K562 (cell line): ENCODE measurements at regions not wholly inside any gene's neighbourhood (a gene's known extent, or its start where the extent isn't known, plus 50 kb on each side); places are given as distances from the start of the nearest gene placed in this dataset.

ENCODE experiments used
- ATAC-seq: fragments of 200-7000 bp; cut with Tn5 transposase; 3 replicates; pipeline ENCODE4 v1.9.1; 2020; ENCODE audit warnings: moderate library complexity
- BruUV-seq: library from RNA; stranded (reverse); fragments of 400-500 nt; replicated peaks from 2 replicates; lab custom pipeline; 2021; lab: Mats Ljungman, UMichigan
- CTCF ChIA-PET: fragments of 300-600 bp; formaldehyde crosslinking; extraction: SDS; loops from one replicate; lab custom pipeline; 2021; ENCODE audit warnings: low intra/inter-chr PET ratio; lab: Yijun Ruan, JAX
- POLR2A ChIA-PET: fragments of 300-600, 350-650 bp; sonication (Branson Sonifier 250); formaldehyde crosslinking; extraction: SDS; loops from one replicate; lab custom pipeline; 2021; ENCODE audit warnings: antibody characterized with exemption, inconsistent platforms; lab: Yijun Ruan, JAX
- DNase-seq, 4 experiments: peaks; one replicate each; pipeline versions ENCODE4 v3.0.0 to v3.0.0-alpha.2; 2011 to 2018; ENCODE audit warnings: low spot score in 3 of 4, mixed read lengths in 3 of 4; ENCODE audit errors: extremely low read depth in 1 of 4
- FAIRE-seq: peaks from 2 replicates; lab custom pipeline; 2011; peaks lifted over from hg19 to GRCh38; lab: Jason Lieb, UNC
- H2AFZ ChIP-seq: 2 replicates; pipeline ENCODE4 v1.6.0; 2011; ENCODE audit warnings: low read depth, low read length, control low read depth, inconsistent platforms
- H3K27ac ChIP-seq: fragments of 200-600 bp; 3 replicates; pipeline ENCODE4 v1.8.0; 2011; ENCODE audit warnings: low read depth, mild to moderate bottlenecking, control low read depth, inconsistent platforms, low read length, moderate library complexity, mixed read lengths; ENCODE audit errors: extremely low read depth
- H3K27me3 ChIP-seq, 2 experiments: fragments of 300-600 bp in 1 of 2; 2 replicates in 1 of 2; 3 replicates in 1 of 2; pipeline versions ENCODE4 v1.6.0 to v1.8.0; 2011; ENCODE audit warnings: inconsistent platforms in 2 of 2, low read length in 2 of 2, mild to moderate bottlenecking in 1 of 2, mixed read lengths in 1 of 2, moderate library complexity in 1 of 2; ENCODE audit not compliant: control insufficient read depth in 2 of 2, insufficient read depth in 2 of 2
- H3K36me3 ChIP-seq: fragments of 300-600 bp; 3 replicates; pipeline ENCODE4 v1.8.0; 2011; ENCODE audit warnings: mild to moderate bottlenecking, low read length, inconsistent platforms; ENCODE audit not compliant: control insufficient read depth, insufficient read depth
- H3K4me1 ChIP-seq, 2 experiments: fragments of 200-600 bp in 1 of 2; replicated peaks in 1 of 2; 2 replicates in 1 of 2; 3 replicates in 1 of 2; pipeline versions ENCODE4 v1.5.1 to v1.8.0; 2011; ENCODE audit warnings: inconsistent platforms in 2 of 2, low read length in 2 of 2, mild to moderate bottlenecking in 1 of 2, mixed read lengths in 1 of 2, moderate library complexity in 1 of 2; ENCODE audit not compliant: control insufficient read depth in 2 of 2, insufficient read depth in 2 of 2
- H3K4me2 ChIP-seq: 2 replicates; pipeline ENCODE4 v1.6.1; 2011; ENCODE audit warnings: low read length, control low read depth, inconsistent platforms, mixed read lengths; ENCODE audit not compliant: insufficient read depth
- H3K4me3 ChIP-seq: fragments of 200-600 bp; sonication (generic), shearing (Covaris generic); 2 replicates; pipeline ENCODE4 v1.5.1; 2016; ENCODE audit warnings: control low read depth, inconsistent platforms
- H3K79me2 ChIP-seq: fragments of 200-600 bp; 3 replicates; pipeline ENCODE4 v1.8.0; 2011; ENCODE audit warnings: low read length, inconsistent platforms; ENCODE audit not compliant: control insufficient read depth, insufficient read depth
- H3K9ac ChIP-seq, 2 experiments: 2 replicates each; pipeline versions ENCODE4 v1.6.0 to v1.6.1; 2011; ENCODE audit warnings: low read depth in 2 of 2, low read length in 2 of 2, control low read depth in 1 of 2, inconsistent platforms in 1 of 2, mild to moderate bottlenecking in 1 of 2, mixed read lengths in 1 of 2; ENCODE audit not compliant: insufficient read depth in 1 of 2
- H3K9me1 ChIP-seq: one replicate; pipeline ENCODE4 v1.6.0; 2011; ENCODE audit warnings: inconsistent platforms, mild to moderate bottlenecking, low read length, moderate library complexity; ENCODE audit not compliant: control insufficient read depth, insufficient read depth
- H3K9me3 ChIP-seq: replicated peaks from 2 replicates; pipeline ENCODE4 v1.5.1; 2011; ENCODE audit warnings: low read depth, low read length, inconsistent platforms; ENCODE audit not compliant: control insufficient read depth, insufficient read depth
- H4K20me1 ChIP-seq: replicated peaks from 2 replicates; pipeline ENCODE4 v1.6.1; 2011; ENCODE audit warnings: low read length, inconsistent platforms, mixed read lengths; ENCODE audit not compliant: control insufficient read depth, insufficient read depth
- BRD4 ChIP-seq: fragments of 200-600 bp; sonication (generic); IDR thresholded peaks from 2 replicates; pipeline ENCODE4 v1.6.1; 2017; ENCODE audit warnings: inconsistent platforms
- CCAR2 ChIP-seq: fragments of 200-400 bp; formaldehyde crosslinking; IDR thresholded peaks from 2 replicates; pipeline ENCODE4 v1.6.1; 2017; ENCODE audit warnings: mild to moderate bottlenecking, low read depth, low read length
- FOXP4 ChIP-seq: sonication (generic); formaldehyde crosslinking; IDR thresholded peaks from 2 replicates; pipeline ENCODE4 v1.8.0; 2022; ENCODE audit warnings: mild to moderate bottlenecking, missing genetic modification reagents, borderline replicate concordance
- MLX ChIP-seq, 2 experiments: fragments of 450-650 bp in 1 of 2; sonication (generic) in 1 of 2; formaldehyde crosslinking; conservative IDR thresholded peaks; 2 replicates each; pipeline versions ENCODE4 v1.4.0 to v1.8.1; 2020 to 2022; ENCODE audit warnings: mild to moderate bottlenecking in 1 of 2, missing genetic modification reagents in 1 of 2
- NCOR1 ChIP-seq: fragments of 450-650 bp; IDR thresholded peaks from 2 replicates; pipeline ENCODE4 v1.6.1; 2016; ENCODE audit warnings: mild to moderate bottlenecking, moderate library complexity
- NUFIP1 ChIP-seq: fragments of 450-650 bp; IDR thresholded peaks from 2 replicates; pipeline ENCODE4 v1.6.1; 2018; ENCODE audit not compliant: partially characterized antibody
- SIN3A ChIP-seq, 2 experiments: fragments of 150-350 bp in 1 of 2; IDR thresholded peaks; 2 replicates each; pipeline ENCODE4 v1.6.1; 2011 to 2016; ENCODE audit warnings: borderline replicate concordance in 2 of 2, low read depth in 2 of 2, low read length in 2 of 2, mild to moderate bottlenecking in 2 of 2, moderate library complexity in 2 of 2; ENCODE audit not compliant: control insufficient read depth in 1 of 2
- SMARCB1 ChIP-seq: IDR thresholded peaks from 2 replicates; pipeline ENCODE4 v1.6.1; 2011; ENCODE audit warnings: improper control_type of control experiment, low read depth; ENCODE audit not compliant: insufficient read length
- ZNF12 ChIP-seq: sonication (generic); formaldehyde crosslinking; IDR thresholded peaks from 2 replicates; pipeline ENCODE4 v1.4.0; 2020; ENCODE audit warnings: mild to moderate bottlenecking, missing genetic modification reagents
- WGBS: fragments of 100-300 bp; shearing (Covaris generic); methylation state at CpG from one replicate; pipeline ENCODE4 v1.1.6; 2016; ENCODE audit warnings: low coverage, mixed read lengths; ENCODE audit not compliant: insufficient coverage; ENCODE audit errors: missing lambda C conversion rate; 5-methylcytosine and 5-hydroxymethylcytosine counted together
- in situ Hi-C: fragments of 300-500 bp; cut with MboI; formaldehyde crosslinking; loops from 4 replicates; pipeline ENCODE4 v1.15.0; 2018; ENCODE audit warnings: inconsistent platforms, mixed read lengths
- intact Hi-C: fragments of 100-400 bp; cut with micrococcal nuclease; formaldehyde crosslinking; loops from 2 replicates; pipeline ENCODE4 v1.14.2; 2022
- TF ChIP-seq, protein P1 (sequence below): sonication (generic); formaldehyde crosslinking; IDR thresholded peaks from 2 replicates; pipeline ENCODE4 v1.8.0; 2022; ENCODE audit warnings: mild to moderate bottlenecking, missing genetic modification reagents

DNA sequence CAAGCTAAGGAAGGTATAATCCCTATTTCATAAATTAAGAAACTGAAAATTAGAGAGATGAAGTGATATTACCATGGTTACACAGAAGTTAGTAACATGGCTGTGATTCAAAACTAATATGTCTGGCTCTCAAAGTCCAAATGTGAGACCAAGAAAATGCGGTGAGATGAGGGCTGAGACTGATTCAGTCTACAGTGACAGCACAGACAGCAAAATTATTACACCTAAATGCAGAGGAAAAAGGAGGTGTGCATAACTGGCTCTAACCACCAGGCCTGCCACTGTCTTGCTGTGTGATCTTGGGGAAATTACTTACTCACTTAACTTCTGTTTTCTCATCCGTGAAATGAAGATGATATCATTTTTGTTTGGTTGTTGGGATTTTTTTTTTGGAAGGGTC, 270.0 kb upstream of the SOX9 start:
- no peak overlapping the region for H3K4me3 ChIP-seq
- no peaks in the 10 kb centered on the region for H3K27me3 ChIP-seq
- in situ Hi-C loops (no loop called here), intact Hi-C loops (no loop called here)
- no peak for ATAC-seq
- no peak for TF ChIP-seq MLX (CRISPR knock-in tag; conservative IDR thresholded peaks at IDR 0.05)
- TF ChIP-seq, protein P1, sequence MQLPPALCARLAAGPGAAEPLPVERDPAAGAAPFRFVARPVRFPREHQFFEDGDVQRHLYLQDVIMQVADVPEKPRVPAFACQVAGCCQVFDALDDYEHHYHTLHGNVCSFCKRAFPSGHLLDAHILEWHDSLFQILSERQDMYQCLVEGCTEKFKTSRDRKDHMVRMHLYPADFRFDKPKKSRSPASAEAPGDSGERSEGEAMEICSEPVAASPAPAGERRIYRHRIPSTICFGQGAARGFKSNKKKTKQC, result no peak
- H3K9me3 ChIP-seq, result no peaks in the 10 kb centered on the region
- no peaks in the 10 kb centered on the region for H3K79me2 ChIP-seq
- no peak overlapping the region for H2AFZ ChIP-seq
- BruUV-seq, result no TSS peak
- WGBS, result 0% methylated on average over 2 of the region's 2 CpGs
- ChIA-PET POLR2A (no interaction called here), CTCF (no interaction called here)
- no peaks in the 10 kb centered on the region for H4K20me1 ChIP-seq
- H3K27ac ChIP-seq, result no peak overlapping the region
- no peak for DNase-seq
- H3K9ac ChIP-seq, result no peak overlapping the region
- H3K9me1 ChIP-seq, result no peaks in the 10 kb centered on the region
- H3K36me3 ChIP-seq, result no peaks in the 10 kb centered on the region
- no peak overlapping the region for H3K4me2 ChIP-seq
- no peaks in the 10 kb centered on the region for H3K4me1 ChIP-seq
- no peak for FAIRE-seq

GRCh38 chr17:71855010-71855409, 265.8 kb upstream of the SOX9 start:
- H3K4me1 ChIP-seq, result no peaks in the 10 kb centered on the region
- H2AFZ ChIP-seq, result no peak overlapping the region
- H3K36me3 ChIP-seq, result no peaks in the 10 kb centered on the region
- in situ Hi-C loops (no loop called here), intact Hi-C loops (no loop called here)
- H3K9ac ChIP-seq, result no peak overlapping the region
- 0% methylated on average over 4 of the region's 4 CpGs for WGBS
- CTCF ChIA-PET, result no interaction called here
- H3K27ac ChIP-seq, result no peak overlapping the region
- FAIRE-seq, result no peak
- no peaks in the 10 kb centered on the region for H3K27me3 ChIP-seq
- POLR2A ChIA-PET, result no interaction called here
- no peaks in the 10 kb centered on the region for H3K9me1 ChIP-seq
- no peak for ATAC-seq
- H3K4me2 ChIP-seq, result no peak overlapping the region
- DNase-seq, result no peak
- no TSS peak for BruUV-seq
- H3K79me2 ChIP-seq, result no peaks in the 10 kb centered on the region
- no peaks in the 10 kb centered on the region for H3K9me3 ChIP-seq
- no peaks in the 10 kb centered on the region for H4K20me1 ChIP-seq
- H3K4me3 ChIP-seq, result no peak overlapping the region
- TF ChIP-seq SMARCB1 (no peak), SIN3A (IDR thresholded peaks at IDR 0.05; ENCODE audit: borderline replicate concordance in 2 of 2, control insufficient read depth in 1 of 2, low read depth in 2 of 2, low read length in 2 of 2) (no peak), CCAR2 (no peak), FOXP4 (no peak), BRD4 (no peak), NCOR1 (no peak), NUFIP1 (no peak), ZNF12 (no peak)
- TF ChIP-seq, protein P1, result no peak
